HCT116 (cell line): ENCODE measurements at regions not wholly inside any gene's neighbourhood (a gene's known extent, or its start where the extent isn't known, plus 50 kb on each side); places are given as distances from the start of the nearest gene placed in this dataset.

ENCODE experiments used
- ATAC-seq: fragments of 200-7000 bp; cut with Tn5 transposase; 2 replicates; pipeline ENCODE4 v1.9.1; 2020; ENCODE audit warnings: mild to moderate bottlenecking, moderate library complexity
- BruUV-seq: library from RNA; stranded (reverse); fragments of 400-500 nt; replicated peaks from 2 replicates; lab custom pipeline; 2021; lab: Mats Ljungman, UMichigan
- CTCF ChIA-PET: fragments of 300-600 bp; sonication (Branson Sonifier 250); formaldehyde crosslinking; loops from one replicate; lab custom pipeline; 2021; ENCODE audit warnings: antibody characterized with exemption; lab: Charles Lee
- POLR2A ChIA-PET: fragments of 300-600, 350-600 bp; sonication (Branson Sonifier 250); formaldehyde crosslinking; loops from one replicate; lab custom pipeline; 2021; ENCODE audit warnings: antibody characterized with exemption; lab: Charles Lee
- RAD21 ChIA-PET, 2 experiments: fragments of 300-600 bp; sonication (Branson Sonifier 250); formaldehyde crosslinking; loops; one replicate each; lab custom pipeline; 2023; ENCODE audit warnings: low total read pairs in 2 of 2; ENCODE audit not compliant: uncharacterized antibody in 2 of 2, unreplicated experiment in 2 of 2, low non-redundant PET in 1 of 2; lab: Charles Lee
- DNase-seq: peaks from one replicate; pipeline ENCODE4 v3.0.0-alpha.2; 2010; ENCODE audit warnings: low read depth, low spot score
- H2AFZ ChIP-seq: fragments of 200-600 bp; shearing (Covaris generic), sonication (generic); 2 replicates; pipeline ENCODE4 v1.6.1; 2017; ENCODE audit warnings: low read depth, mixed run types, mixed read lengths, antibody characterized with exemption, low read length; ENCODE audit not compliant: poor library complexity, severe bottlenecking
- H3K27ac ChIP-seq: 2 replicates; pipeline ENCODE4 v1.5.1; 2012; ENCODE audit warnings: low read depth, low read length
- H3K27me3 ChIP-seq: fragments of 200-600 bp; sonication (generic); 2 replicates; pipeline ENCODE4 v1.6.1; 2016; ENCODE audit warnings: mixed run types, low read length, mixed read lengths; ENCODE audit not compliant: insufficient read depth
- H3K36me3 ChIP-seq, 2 experiments: fragments of 200-500 bp in 1 of 2; fragments of 200-600 bp in 1 of 2; sonication (Bioruptor generic) in 1 of 2; sonication (generic) in 1 of 2; 2 replicates each; pipeline versions ENCODE4 v1.5.1 to v1.6.1; 2014 to 2016; ENCODE audit warnings: low read length in 2 of 2, inconsistent platforms in 1 of 2, mixed read lengths in 1 of 2, mixed run types in 1 of 2; ENCODE audit not compliant: insufficient read depth in 2 of 2, control insufficient read depth in 1 of 2
- H3K4me1 ChIP-seq, 2 experiments: fragments of 200-600 bp in 1 of 2; sonication (generic) in 1 of 2; 2 replicates each; pipeline versions ENCODE4 v1.5.1 to v1.6.1; 2012 to 2017; ENCODE audit warnings: low read length in 2 of 2, inconsistent platforms in 1 of 2, mild to moderate bottlenecking in 1 of 2, mixed read lengths in 1 of 2, mixed run types in 1 of 2, moderate library complexity in 1 of 2; ENCODE audit not compliant: insufficient read depth in 2 of 2, control insufficient read depth in 1 of 2
- H3K4me2 ChIP-seq: fragments of 200-600 bp; sonication (generic); 2 replicates; pipeline ENCODE4 v1.6.1; 2017; ENCODE audit warnings: mixed run types, low read length, mixed read lengths
- H3K4me3 ChIP-seq, 2 experiments: fragments of 200-600 bp in 1 of 2; sonication (generic) in 1 of 2; replicated peaks in 1 of 2; 2 replicates each; pipeline ENCODE4 v1.5.1; 2011 to 2016; ENCODE audit warnings: low read length in 2 of 2, control low read depth in 1 of 2, low read depth in 1 of 2, mild to moderate bottlenecking in 1 of 2, mixed read lengths in 1 of 2, mixed run types in 1 of 2
- H3K79me2 ChIP-seq: fragments of 200-600 bp; sonication (generic); 2 replicates; pipeline ENCODE4 v1.6.1; 2017; ENCODE audit warnings: mild to moderate bottlenecking, mixed run types, low read length, moderate library complexity, mixed read lengths; ENCODE audit not compliant: insufficient read depth
- H3K9ac ChIP-seq: fragments of 200-600 bp; sonication (generic); 2 replicates; pipeline ENCODE4 v1.6.1; 2016; ENCODE audit warnings: low read length, mixed read lengths
- H3K9me2 ChIP-seq: fragments of 200-600 bp; sonication (generic), shearing (Covaris generic); 2 replicates; pipeline ENCODE4 v1.6.1; 2017; ENCODE audit warnings: mixed run types, mild to moderate bottlenecking, moderate library complexity; ENCODE audit not compliant: insufficient read depth
- H3K9me3 ChIP-seq, 2 experiments: fragments of 200-500 bp in 1 of 2; fragments of 200-600 bp in 1 of 2; sonication (Bioruptor generic) in 1 of 2; sonication (generic) in 1 of 2; 2 replicates each; pipeline ENCODE4 v1.6.1; 2014 to 2017; ENCODE audit warnings: low read length in 2 of 2, mixed read lengths in 2 of 2, inconsistent platforms in 1 of 2, low read depth in 1 of 2, mild to moderate bottlenecking in 1 of 2, mixed run types in 1 of 2, moderate library complexity in 1 of 2; ENCODE audit not compliant: control insufficient read depth in 1 of 2, insufficient read depth in 1 of 2
- H4K20me1 ChIP-seq: fragments of 200-600 bp; sonication (generic), shearing (Covaris generic); 2 replicates; pipeline ENCODE4 v1.6.1; 2017; ENCODE audit warnings: mixed run types, mild to moderate bottlenecking, moderate library complexity; ENCODE audit not compliant: insufficient read depth
- CBX3 ChIP-seq: IDR thresholded peaks from 2 replicates; pipeline ENCODE4 v1.6.1; 2012; ENCODE audit warnings: low read depth
- CTCF ChIP-seq, 3 experiments: fragments of 200-600 bp in 1 of 3; sonication (generic) in 1 of 3; IDR thresholded peaks in 2 of 3; conservative IDR thresholded peaks in 1 of 3; 2 replicates each; pipeline ENCODE4 v1.5.1; 2012 to 2017; ENCODE audit warnings: low read depth in 2 of 3, low read length in 2 of 3, antibody characterized with exemption in 1 of 3, borderline replicate concordance in 1 of 3, control low read depth in 1 of 3, mild to moderate bottlenecking in 1 of 3, mixed read lengths in 1 of 3, mixed run types in 1 of 3, moderate library complexity in 1 of 3; ENCODE audit not compliant: insufficient read depth in 1 of 3
- EGR1 ChIP-seq: IDR thresholded peaks from 2 replicates; pipeline ENCODE4 v1.6.1; 2012; ENCODE audit warnings: low read depth
- ELF1 ChIP-seq: IDR thresholded peaks from 2 replicates; pipeline ENCODE4 v1.6.1; 2012; ENCODE audit warnings: low read depth, borderline replicate concordance
- EZH2 ChIP-seq: fragments of 200-600 bp; sonication (generic); IDR thresholded peaks from 2 replicates; pipeline ENCODE4 v1.6.1; 2017; ENCODE audit warnings: antibody characterized with exemption, mixed run types
- EZH2phosphoT487 ChIP-seq: fragments of 200-600 bp; IDR thresholded peaks from 2 replicates; pipeline ENCODE4 v1.6.1; 2018; ENCODE audit warnings: antibody characterized with exemption, borderline replicate concordance
- MAX ChIP-seq: IDR thresholded peaks from 2 replicates; pipeline ENCODE4 v1.6.1; 2012
- POLR2A ChIP-seq: IDR thresholded peaks from 2 replicates; pipeline ENCODE4 v1.7.0; 2011; ENCODE audit warnings: borderline replicate concordance; ENCODE audit not compliant: insufficient read depth, insufficient read length; ENCODE audit errors: extremely low read depth
- POLR2AphosphoS5 ChIP-seq: IDR thresholded peaks from 2 replicates; pipeline ENCODE4 v1.6.1; 2011; ENCODE audit warnings: mild to moderate bottlenecking, low read depth, low read length, moderate library complexity
- SP1 ChIP-seq: IDR thresholded peaks from 2 replicates; pipeline ENCODE4 v1.6.1; 2012; ENCODE audit warnings: low read depth
- SRF ChIP-seq: IDR thresholded peaks from 2 replicates; pipeline ENCODE4 v1.6.1; 2012; ENCODE audit warnings: low read depth
- YY1 ChIP-seq: IDR thresholded peaks from 2 replicates; pipeline ENCODE4 v1.6.1; 2011; ENCODE audit warnings: low read length, low read depth, moderate library complexity, mild to moderate bottlenecking; ENCODE audit not compliant: insufficient replicate concordance; ENCODE audit errors: extremely low read depth
- ZFX ChIP-seq: fragments of 450-650 bp; IDR thresholded peaks from 2 replicates; pipeline ENCODE4 v1.6.1; 2017
- ZNF274 ChIP-seq: fragments of 200-500 bp; sonication (Bioruptor generic); IDR thresholded peaks from 2 replicates; pipeline ENCODE4 v1.6.1; 2014; ENCODE audit warnings: mild to moderate bottlenecking, low read depth, low read length, inconsistent platforms
- intact Hi-C: fragments of 100-400 bp; cut with micrococcal nuclease; formaldehyde crosslinking; loops from 2 replicates; pipeline ENCODE4 v1.10.0; 2022
- TF ChIP-seq, protein P1 (sequence below): IDR thresholded peaks from 2 replicates; pipeline ENCODE4 v1.6.1; 2012; ENCODE audit warnings: low read depth

DNA sequence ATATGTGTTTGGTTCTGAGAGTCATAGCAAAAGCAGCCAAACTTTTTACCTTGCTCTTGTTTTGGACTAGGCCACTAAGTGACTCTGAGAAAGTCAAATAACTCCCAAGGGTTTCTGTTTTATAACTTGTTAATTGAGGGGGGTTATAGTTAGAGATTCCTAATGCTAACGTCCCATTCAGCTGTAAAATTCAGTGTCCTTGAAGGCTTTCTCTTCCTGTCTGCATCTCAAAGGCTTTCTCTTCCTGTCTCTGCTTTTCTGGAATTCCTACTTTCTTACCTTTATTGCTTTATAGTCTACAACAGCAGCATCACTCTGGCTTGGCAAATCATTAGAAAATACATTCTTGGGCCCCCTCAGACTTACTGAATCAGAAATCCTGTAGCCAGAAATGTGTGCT, 479.5 kb upstream of the SEMA6A start:
- H3K9me2 ChIP-seq, result no peaks in the 10 kb centered on the region
- no TSS peak for BruUV-seq
- no peak overlapping the region for H2AFZ ChIP-seq
- CTCF ChIA-PET, result no interaction called here
- H3K27me3 ChIP-seq, result no peaks in the 10 kb centered on the region
- H3K9me3 ChIP-seq, result no peaks in the 10 kb centered on the region
- intact Hi-C loops, result no loop called here
- H3K9ac ChIP-seq, result no peak overlapping the region
- no peak overlapping the region for H3K4me2 ChIP-seq
- no peak overlapping the region for H3K27ac ChIP-seq
- no peaks in the 10 kb centered on the region for H3K79me2 ChIP-seq
- H3K4me3 ChIP-seq, result no peak overlapping the region
- no peaks in the 10 kb centered on the region for H4K20me1 ChIP-seq
- ATAC-seq (no peak), DNase-seq (no peak)
- TF ChIP-seq YY1 (no peak), ELF1 (no peak), MAX (no peak), ZFX (no peak), CBX3 (no peak), CTCF (IDR thresholded peaks at IDR 0.05 in 2 of 3, conservative IDR thresholded peaks at IDR 0.05 in 1 of 3; ENCODE audit: borderline replicate concordance in 1 of 3, insufficient read depth in 1 of 3, low read depth in 2 of 3, low read length in 2 of 3) (no peak), SP1 (no peak), POLR2AphosphoS5 (no peak), EZH2phosphoT487 (no peak), EGR1 (no peak), ZNF274 (no peak), EZH2 (no peak), SRF (no peak), POLR2A (no peak)
- TF ChIP-seq, protein P1, sequence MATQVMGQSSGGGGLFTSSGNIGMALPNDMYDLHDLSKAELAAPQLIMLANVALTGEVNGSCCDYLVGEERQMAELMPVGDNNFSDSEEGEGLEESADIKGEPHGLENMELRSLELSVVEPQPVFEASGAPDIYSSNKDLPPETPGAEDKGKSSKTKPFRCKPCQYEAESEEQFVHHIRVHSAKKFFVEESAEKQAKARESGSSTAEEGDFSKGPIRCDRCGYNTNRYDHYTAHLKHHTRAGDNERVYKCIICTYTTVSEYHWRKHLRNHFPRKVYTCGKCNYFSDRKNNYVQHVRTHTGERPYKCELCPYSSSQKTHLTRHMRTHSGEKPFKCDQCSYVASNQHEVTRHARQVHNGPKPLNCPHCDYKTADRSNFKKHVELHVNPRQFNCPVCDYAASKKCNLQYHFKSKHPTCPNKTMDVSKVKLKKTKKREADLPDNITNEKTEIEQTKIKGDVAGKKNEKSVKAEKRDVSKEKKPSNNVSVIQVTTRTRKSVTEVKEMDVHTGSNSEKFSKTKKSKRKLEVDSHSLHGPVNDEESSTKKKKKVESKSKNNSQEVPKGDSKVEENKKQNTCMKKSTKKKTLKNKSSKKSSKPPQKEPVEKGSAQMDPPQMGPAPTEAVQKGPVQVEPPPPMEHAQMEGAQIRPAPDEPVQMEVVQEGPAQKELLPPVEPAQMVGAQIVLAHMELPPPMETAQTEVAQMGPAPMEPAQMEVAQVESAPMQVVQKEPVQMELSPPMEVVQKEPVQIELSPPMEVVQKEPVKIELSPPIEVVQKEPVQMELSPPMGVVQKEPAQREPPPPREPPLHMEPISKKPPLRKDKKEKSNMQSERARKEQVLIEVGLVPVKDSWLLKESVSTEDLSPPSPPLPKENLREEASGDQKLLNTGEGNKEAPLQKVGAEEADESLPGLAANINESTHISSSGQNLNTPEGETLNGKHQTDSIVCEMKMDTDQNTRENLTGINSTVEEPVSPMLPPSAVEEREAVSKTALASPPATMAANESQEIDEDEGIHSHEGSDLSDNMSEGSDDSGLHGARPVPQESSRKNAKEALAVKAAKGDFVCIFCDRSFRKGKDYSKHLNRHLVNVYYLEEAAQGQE, result no peak
- RAD21 ChIA-PET, result no interaction called here
- H3K4me1 ChIP-seq, result no peaks in the 10 kb centered on the region
- H3K36me3 ChIP-seq, result no peaks in the 10 kb centered on the region
- POLR2A ChIA-PET, result no interaction called here
